ENCODE measurements at regions not wholly inside any gene's neighbourhood (a gene's known extent, or its start where the extent isn't known, plus 50 kb on each side); places are given as distances from the start of the nearest gene placed in this dataset.
"Not testable (repeated sequence)": the region's sequence is repeated elsewhere in the genome, so short reads cannot be mapped to it uniquely, and the experiment has no call there.

DNA sequence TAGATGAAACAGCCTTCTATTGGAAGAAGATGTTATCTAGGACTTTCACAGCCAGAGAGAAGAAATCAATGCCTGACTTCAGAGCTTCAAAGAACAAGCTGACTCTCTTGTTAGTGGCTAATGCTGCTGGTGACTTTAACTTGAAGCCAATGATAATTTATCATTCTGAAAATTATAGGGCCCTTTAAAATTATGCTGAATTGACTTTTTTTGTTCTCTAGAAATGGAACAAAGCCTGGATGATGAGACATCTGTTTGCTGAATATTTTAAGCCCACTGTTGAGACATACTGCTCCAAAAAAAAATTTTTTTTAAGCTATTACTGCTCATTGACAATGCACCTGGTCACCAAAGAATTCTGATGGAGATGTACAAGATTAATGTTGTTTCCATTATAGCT is 189.2 kb downstream of the MBL2 start:
- H3K27me3 ChIP-seq (ENCODE audit: low read depth) = no peaks in the 10 kb centered on the region
- no peaks in the 10 kb centered on the region for H3K4me1 ChIP-seq
- DNase-seq (ENCODE audit: low spot score in 2 of 2) = no peak
- H3K9me3 ChIP-seq = no peaks in the 10 kb centered on the region
- H3K36me3 ChIP-seq (replicated peaks) = no peaks in the 10 kb centered on the region
- in situ Hi-C loops (cut with MboI; ENCODE audit: low sequenced_read_pairs) = no loop called here
- H3K4me3 ChIP-seq = no peak overlapping the region

DNA sequence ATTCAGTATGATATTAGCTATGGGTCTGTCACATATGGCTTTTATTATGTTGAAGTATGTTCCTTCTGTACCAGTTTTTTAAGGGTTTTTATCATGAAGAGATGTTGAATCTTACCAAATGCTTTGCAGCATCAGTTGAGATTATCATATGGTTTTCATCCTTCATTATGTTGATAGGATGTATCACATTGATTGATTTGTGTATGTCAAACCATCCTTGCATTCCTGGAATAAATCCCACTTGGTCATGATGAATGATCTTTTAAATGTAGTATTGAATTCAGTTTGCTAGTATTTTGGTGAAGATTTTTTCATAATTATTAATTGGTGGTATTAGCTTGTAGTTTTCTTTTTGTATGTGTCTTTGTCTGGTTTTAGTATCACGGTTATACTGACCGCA is 185.9 kb downstream of the MBL2 start:
- H3K4me3 ChIP-seq = no peak overlapping the region
- no peaks in the 10 kb centered on the region for H3K36me3 ChIP-seq (replicated peaks)
- no peaks in the 10 kb centered on the region for H3K4me1 ChIP-seq
- DNase-seq (ENCODE audit: low spot score in 2 of 2) = no peak
- in situ Hi-C loops (cut with MboI; ENCODE audit: low sequenced_read_pairs) = no loop called here
- H3K27me3 ChIP-seq (ENCODE audit: low read depth) = no peaks in the 10 kb centered on the region
- H3K9me3 ChIP-seq = no peaks in the 10 kb centered on the region

DNA sequence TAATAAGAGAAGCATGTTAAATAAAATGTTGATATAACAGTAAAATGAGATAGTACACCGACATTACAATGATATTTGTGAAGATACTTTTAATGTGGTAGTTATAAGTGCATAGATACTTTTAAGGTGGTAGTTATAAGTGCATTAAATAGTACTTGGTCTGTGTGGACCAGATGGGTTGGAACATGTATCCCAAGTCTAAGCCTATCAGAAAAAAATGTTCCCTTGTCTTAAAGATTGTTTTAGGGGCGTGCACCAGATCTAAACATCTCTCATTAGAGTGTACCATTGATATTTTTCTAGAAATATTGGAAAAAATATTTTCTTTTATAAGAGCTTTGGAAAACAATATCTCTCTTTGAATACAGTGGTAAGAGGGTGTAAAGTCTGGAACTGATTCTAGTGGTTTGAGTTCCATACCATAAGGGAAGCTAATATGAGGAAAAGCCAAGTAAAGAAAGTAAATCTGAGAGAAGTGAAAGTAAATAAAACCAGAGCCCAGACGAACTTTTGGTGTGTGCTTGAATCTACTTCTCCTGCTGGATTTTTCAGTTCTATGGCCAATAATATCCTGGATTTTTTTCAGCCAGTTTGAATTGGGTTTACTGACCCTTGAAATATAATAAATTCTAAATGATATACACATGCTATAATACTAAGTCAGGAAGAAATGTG is 175.3 kb downstream of the MBL2 start:
- no peaks in the 10 kb centered on the region for H3K27me3 ChIP-seq (ENCODE audit: low read depth)
- no peaks in the 10 kb centered on the region for H3K4me1 ChIP-seq
- in situ Hi-C loops (cut with MboI; ENCODE audit: low sequenced_read_pairs) = no loop called here
- H3K4me3 ChIP-seq = no peak overlapping the region
- no peaks in the 10 kb centered on the region for H3K9me3 ChIP-seq
- no peaks in the 10 kb centered on the region for H3K36me3 ChIP-seq (replicated peaks)
- no peak for DNase-seq (ENCODE audit: low spot score in 2 of 2)

DNA sequence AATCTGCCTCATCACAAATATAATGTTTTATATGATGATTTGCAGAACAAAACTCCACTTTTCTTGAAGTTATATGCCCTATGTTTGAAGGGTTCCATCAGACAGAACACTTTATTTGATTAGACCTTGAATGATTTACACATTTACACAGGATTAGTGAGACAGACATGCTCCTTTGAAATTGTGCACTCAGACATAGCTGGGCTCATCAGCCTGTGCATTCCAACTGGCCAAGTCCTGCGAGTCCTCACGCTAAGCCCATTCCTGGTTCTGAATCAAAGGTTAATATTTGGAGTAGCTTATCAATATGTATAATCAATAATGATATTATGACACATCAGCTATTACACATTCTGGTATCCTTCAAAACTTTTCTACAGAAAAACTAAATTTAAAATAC is 173.6 kb downstream of the MBL2 start:
- DNase-seq (ENCODE audit: low spot score in 2 of 2) = no peak
- Histone ChIP-seq H3K36me3 (replicated peaks) (no peaks in the 10 kb centered on the region), H3K9me3 (no peaks in the 10 kb centered on the region), H3K27me3 (ENCODE audit: low read depth) (no peaks in the 10 kb centered on the region), H3K4me1 (no peaks in the 10 kb centered on the region), H3K4me3 (no peak overlapping the region)
- in situ Hi-C loops (cut with MboI; ENCODE audit: low sequenced_read_pairs) = no loop called here

DNA sequence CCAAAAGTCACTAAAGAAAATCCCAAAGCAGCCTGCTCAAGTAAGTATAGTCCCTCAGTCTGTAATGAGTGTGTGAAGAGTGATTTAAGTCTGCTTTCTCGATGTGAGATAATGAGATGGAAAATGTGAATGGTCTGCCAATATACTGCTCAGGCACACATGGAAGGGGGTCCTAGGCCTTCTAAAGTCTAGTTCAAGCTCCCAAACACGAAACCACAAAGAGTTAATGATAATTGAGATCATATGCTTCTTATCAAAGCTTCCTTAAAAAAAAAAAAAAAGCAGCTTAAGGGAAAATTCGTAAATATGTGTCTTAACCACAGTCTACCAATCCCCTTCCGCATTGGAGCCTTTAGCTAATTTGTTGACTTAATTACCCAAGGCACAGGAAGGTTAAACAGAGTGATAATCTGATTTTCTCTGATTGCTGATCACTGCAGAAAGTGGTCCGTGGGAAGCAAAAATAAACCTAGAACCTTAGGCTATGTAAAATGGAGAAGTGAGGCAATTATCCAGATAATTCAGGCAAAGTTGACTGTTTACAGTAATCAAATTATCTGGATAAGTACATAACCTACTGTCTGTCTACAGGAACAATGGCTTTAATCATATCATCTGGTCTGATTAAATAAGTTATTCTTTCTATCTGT is 172.9 kb downstream of the MBL2 start:
- H3K9me3 ChIP-seq = no peaks in the 10 kb centered on the region
- H3K4me3 ChIP-seq = no peak overlapping the region
- H3K36me3 ChIP-seq (replicated peaks) = no peaks in the 10 kb centered on the region
- DNase-seq (ENCODE audit: low spot score in 2 of 2) = no peak
- in situ Hi-C loops (cut with MboI; ENCODE audit: low sequenced_read_pairs) = no loop called here
- H3K27me3 ChIP-seq (ENCODE audit: low read depth) = no peaks in the 10 kb centered on the region
- no peaks in the 10 kb centered on the region for H3K4me1 ChIP-seq

DNA sequence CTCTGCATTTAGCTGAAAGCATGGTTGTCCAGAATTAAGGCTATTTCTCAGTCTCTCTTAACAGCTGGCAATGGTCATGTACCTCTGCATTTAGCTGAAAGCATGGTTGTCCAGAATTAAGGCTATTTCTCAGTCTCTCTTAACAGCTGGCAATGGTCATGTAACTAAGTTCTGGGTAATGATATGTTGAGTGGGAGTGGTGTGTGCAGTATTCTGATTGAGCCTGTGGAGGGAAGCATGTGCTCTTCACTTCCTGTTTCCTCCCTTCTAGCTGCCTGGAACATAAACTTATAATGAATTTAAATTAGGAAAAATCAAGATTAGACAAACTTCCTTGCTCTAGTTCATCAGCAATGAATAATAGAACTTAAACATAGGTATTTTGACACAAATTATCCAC is 168.5 kb downstream of the MBL2 start:
- in situ Hi-C loops (cut with MboI; ENCODE audit: low sequenced_read_pairs); H3K36me3 ChIP-seq (replicated peaks); H3K4me3 ChIP-seq; H3K9me3 ChIP-seq; H3K27me3 ChIP-seq (ENCODE audit: low read depth); DNase-seq (ENCODE audit: low spot score in 2 of 2): not testable (repeated sequence)
- H3K4me1 ChIP-seq = peaks cover 12% of the 10 kb centered on the region

DNA sequence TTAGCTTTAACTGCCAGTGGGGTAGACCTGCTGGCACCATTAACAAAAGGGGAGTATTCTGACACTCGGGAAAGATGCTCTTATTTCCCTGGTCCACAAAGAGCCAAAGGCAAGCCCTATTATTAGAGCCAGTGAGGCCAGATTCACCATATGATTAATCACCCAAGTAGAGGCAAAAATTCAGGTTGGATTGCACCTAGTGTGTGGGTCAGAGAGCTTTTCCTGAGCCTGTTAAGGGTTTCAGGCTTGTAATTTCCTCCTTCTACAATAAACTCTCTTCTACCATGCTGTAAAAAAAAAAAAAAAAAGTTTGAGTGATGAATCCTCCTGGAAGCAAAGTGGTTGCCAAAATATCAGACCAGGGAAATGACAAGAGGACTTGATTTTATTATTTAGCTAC is 163.5 kb downstream of the MBL2 start:
- in situ Hi-C loops (cut with MboI; ENCODE audit: low sequenced_read_pairs) = no loop called here
- no peaks in the 10 kb centered on the region for H3K9me3 ChIP-seq
- DNase-seq (ENCODE audit: low spot score in 2 of 2) = peak in 1 of 2 experiments; percentile 17
- peaks cover 12% of the 10 kb centered on the region for H3K4me1 ChIP-seq
- H3K36me3 ChIP-seq (replicated peaks) = no peaks in the 10 kb centered on the region
- H3K4me3 ChIP-seq = no peak overlapping the region
- no peaks in the 10 kb centered on the region; the same call in 1 of the 2 replicates for H3K27me3 ChIP-seq (ENCODE audit: low read depth)

DNA sequence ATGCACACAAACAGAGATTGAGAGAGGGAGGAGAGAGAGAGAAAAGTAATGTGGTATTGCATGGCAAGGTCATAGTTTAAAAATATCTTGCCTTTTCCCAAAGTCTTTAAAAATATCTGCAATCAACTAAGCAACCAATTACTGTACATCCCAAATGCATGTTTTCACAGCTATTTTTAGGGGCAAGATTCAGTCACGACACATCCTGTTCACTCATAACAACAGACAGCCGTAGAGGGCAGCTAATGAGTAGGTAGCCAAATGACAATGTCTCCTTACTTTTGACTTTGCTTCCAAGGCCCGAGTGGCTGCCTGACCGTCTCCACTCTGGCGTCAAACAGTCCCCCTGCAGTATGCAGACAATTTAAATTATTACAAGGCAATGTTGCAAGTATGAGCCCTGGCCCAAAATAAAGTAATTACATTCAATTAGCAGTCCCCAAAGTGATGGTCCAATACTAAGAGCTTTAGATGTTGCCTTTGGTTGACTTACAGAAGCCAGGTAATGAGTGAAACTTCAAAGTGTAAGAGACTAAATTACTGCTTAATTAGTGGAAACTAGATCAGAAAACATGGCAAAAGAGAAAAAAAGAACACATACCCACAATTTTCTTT is 162.9 kb downstream of the MBL2 start:
- peaks cover 12% of the 10 kb centered on the region for H3K4me1 ChIP-seq
- no peak for DNase-seq (ENCODE audit: low spot score in 2 of 2)

DNA sequence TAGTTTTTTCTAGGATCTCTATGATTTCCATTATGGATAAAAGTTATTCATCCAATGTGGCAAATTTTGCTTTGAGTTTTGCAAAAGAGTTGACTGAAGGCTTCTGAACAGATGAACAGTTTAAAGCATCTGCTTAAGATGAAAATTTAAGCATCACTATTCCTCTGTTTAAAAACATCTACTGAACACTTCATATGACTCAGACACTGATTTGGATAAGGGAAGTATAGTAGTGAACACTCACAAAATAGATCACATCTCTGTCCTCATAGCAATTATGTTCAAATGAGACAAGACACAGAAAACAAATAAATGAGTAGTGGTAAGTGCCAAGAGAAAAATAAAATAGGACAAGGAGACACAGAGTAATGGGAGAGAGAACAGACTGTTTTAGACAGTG is 157.3 kb downstream of the MBL2 start:
- in situ Hi-C loops (cut with MboI; ENCODE audit: low sequenced_read_pairs) = no loop called here
- H3K9me3 ChIP-seq = no peaks in the 10 kb centered on the region

More for the DNA sequence above, 162.9 kb downstream of the MBL2 start:
- in situ Hi-C loops (cut with MboI; ENCODE audit: low sequenced_read_pairs) = no loop called here
- H3K27me3 ChIP-seq (ENCODE audit: low read depth) = no peaks in the 10 kb centered on the region; the same call in 1 of the 2 replicates
- no peaks in the 10 kb centered on the region for H3K36me3 ChIP-seq (replicated peaks)
- no peak overlapping the region for H3K4me3 ChIP-seq
- H3K9me3 ChIP-seq = no peaks in the 10 kb centered on the region

DNA sequence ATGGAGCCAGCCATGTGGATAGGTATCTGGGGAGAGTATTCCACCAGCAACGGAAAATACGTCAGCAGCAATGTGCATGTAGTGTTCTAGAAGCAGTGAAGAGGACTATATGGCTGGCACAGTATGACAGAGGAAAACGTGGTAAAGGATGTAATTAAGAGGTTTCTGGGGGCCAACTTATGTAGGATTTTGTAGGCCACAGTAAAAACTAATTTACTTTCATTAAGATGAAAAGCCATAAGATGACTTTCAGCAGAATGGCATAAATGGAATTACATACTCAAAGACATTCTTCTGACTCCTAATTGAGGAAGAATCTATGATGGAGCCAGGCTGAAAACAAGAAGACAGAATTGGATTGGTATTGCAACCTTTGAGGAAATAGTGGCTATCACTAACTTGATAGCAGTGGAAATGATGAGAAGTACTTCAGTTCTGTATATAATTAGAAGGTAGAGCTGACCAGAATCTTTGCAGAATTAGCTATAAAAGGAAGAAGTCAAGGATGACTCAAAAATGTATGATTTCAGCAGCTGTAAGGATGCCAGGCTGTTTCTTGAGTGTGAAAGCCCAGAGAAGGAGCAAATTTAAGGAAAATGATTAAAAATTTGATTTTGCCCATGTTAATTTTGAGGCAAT is 156.7 kb downstream of the MBL2 start:
- no peaks in the 10 kb centered on the region for H3K4me1 ChIP-seq
- H3K4me3 ChIP-seq = no peak overlapping the region
- in situ Hi-C loops (cut with MboI; ENCODE audit: low sequenced_read_pairs) = no loop called here
- H3K27me3 ChIP-seq (ENCODE audit: low read depth) = no peaks in the 10 kb centered on the region; the same call in 1 of the 2 replicates
- no peaks in the 10 kb centered on the region for H3K9me3 ChIP-seq
- no peaks in the 10 kb centered on the region for H3K36me3 ChIP-seq (replicated peaks)
- no peak for DNase-seq (ENCODE audit: low spot score in 2 of 2)

More for the DNA sequence above, 157.3 kb downstream of the MBL2 start:
- no peak overlapping the region for H3K4me3 ChIP-seq
- no peaks in the 10 kb centered on the region for H3K36me3 ChIP-seq (replicated peaks)
- no peaks in the 10 kb centered on the region; the same call in 1 of the 2 replicates for H3K27me3 ChIP-seq (ENCODE audit: low read depth)
- no peak for DNase-seq (ENCODE audit: low spot score in 2 of 2)
- no peaks in the 10 kb centered on the region for H3K4me1 ChIP-seq

DNA sequence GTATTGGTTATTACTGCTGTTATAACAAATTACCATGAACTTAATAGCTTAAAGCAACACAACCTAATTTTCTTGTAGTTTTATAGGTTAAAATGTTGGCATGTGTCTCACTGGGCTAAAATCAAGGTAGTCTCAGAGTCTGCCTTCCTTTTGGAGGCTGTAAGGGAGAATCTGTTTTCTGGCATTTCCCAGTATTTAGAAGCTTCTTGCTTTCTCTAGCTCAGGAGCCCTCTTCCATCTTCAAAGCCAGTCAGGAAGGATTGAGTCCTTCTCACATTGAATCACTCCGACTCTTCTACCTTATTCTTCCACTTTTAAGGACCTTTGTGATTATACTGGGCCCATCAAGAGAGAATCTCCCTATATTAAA is 156.2 kb downstream of the MBL2 start:
- H3K27me3 ChIP-seq (ENCODE audit: low read depth) = no peaks in the 10 kb centered on the region; the same call in 1 of the 2 replicates
- H3K9me3 ChIP-seq = no peaks in the 10 kb centered on the region
- no peak for DNase-seq (ENCODE audit: low spot score in 2 of 2)
- no peak overlapping the region for H3K4me3 ChIP-seq
- in situ Hi-C loops (cut with MboI; ENCODE audit: low sequenced_read_pairs) = no loop called here
- no peaks in the 10 kb centered on the region for H3K4me1 ChIP-seq
- no peaks in the 10 kb centered on the region for H3K36me3 ChIP-seq (replicated peaks)

DNA sequence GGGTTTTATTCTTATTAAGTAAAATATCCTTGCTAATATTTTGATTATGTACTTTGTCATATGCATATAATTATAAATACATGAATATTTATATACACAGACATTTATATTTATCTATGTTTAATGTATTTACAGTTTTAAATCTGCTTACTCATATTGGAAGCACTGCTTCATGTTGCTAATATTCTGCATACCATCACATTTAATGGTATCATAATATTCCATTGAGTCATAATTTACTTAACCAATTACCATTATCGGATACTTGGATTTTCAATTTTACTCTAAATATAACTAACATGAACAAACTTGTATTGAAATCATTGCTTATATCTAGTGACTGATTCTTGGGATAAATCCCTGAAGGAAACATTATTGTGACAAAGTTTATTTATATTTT is 155.2 kb downstream of the MBL2 start:
- no peaks in the 10 kb centered on the region for H3K4me1 ChIP-seq
- in situ Hi-C loops (cut with MboI; ENCODE audit: low sequenced_read_pairs) = no loop called here
- no peak overlapping the region for H3K4me3 ChIP-seq
- no peak for DNase-seq (ENCODE audit: low spot score in 2 of 2)
- no peaks in the 10 kb centered on the region; the same call in 1 of the 2 replicates for H3K27me3 ChIP-seq (ENCODE audit: low read depth)
- H3K36me3 ChIP-seq (replicated peaks) = no peaks in the 10 kb centered on the region
- no peaks in the 10 kb centered on the region for H3K9me3 ChIP-seq

DNA sequence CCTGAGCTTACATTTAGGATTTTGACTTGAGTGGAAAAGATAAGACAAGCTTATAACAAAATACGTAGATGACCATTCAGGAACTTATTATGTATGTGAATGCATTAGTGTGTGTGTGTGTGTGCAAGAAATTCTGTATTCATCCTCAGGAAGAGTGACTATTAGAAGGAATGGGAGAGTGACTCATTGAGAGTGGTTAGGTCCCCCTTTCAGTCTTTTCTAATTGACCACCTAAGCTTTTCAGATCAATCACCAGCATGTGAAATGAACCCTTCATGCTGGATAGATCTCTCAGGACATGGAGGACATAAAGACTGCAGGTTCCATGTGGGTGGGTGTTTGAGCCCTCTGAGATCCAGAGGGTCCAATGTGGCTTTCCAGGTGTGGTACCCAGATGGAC is 153.5 kb downstream of the MBL2 start:
- in situ Hi-C loops (cut with MboI; ENCODE audit: low sequenced_read_pairs) = no loop called here
- Histone ChIP-seq H3K9me3 (no peaks in the 10 kb centered on the region), H3K36me3 (replicated peaks) (no peaks in the 10 kb centered on the region), H3K27me3 (ENCODE audit: low read depth) (no peaks in the 10 kb centered on the region), H3K4me1 (no peaks in the 10 kb centered on the region), H3K4me3 (no peak overlapping the region)
- no peak for DNase-seq (ENCODE audit: low spot score in 2 of 2)

DNA sequence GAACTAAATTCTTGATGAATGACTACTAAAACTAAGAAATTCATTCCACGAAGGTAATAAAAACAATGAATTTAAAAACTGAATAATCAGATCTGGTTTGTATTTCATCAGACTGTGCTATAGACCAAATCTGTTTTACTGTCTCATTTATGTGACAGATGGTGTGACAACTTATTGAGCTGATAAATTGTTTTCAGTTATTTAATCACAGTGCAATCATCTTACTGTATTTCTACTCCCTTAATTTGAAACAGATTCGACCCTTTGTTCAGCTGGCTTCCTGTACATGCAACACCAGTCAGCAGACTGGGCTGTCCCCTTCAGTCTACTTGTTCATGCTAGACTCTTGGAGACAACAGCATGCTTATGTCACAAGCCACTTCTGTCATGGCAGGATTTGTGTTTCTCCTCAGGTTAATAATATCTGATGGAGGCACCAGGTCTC is 150.9 kb downstream of the MBL2 start:
- in situ Hi-C loops (cut with MboI; ENCODE audit: low sequenced_read_pairs) = no loop called here
- Histone ChIP-seq H3K9me3 (no peaks in the 10 kb centered on the region), H3K27me3 (ENCODE audit: low read depth) (peaks cover 8% of the 10 kb centered on the region; the same call in 1 of the 2 replicates), H3K36me3 (replicated peaks) (no peaks in the 10 kb centered on the region), H3K4me3 (no peak overlapping the region), H3K4me1 (no peaks in the 10 kb centered on the region)
- no peak for DNase-seq (ENCODE audit: low spot score in 2 of 2)
